Aorta (tissue), 5 donors: ENCODE measurements at regions not wholly inside any gene's neighbourhood (a gene's known extent, or its start where the extent isn't known, plus 50 kb on each side); places are given as distances from the start of the nearest gene placed in this dataset.

Source experiments
- ATAC-seq: fragments of 200-7000 bp; cut with Tn5 transposase; one replicate; pipeline ENCODE4 v1.9.1; 2022; ENCODE audit warnings: moderate library complexity; ENCODE audit not compliant: low FRiP score
- DNase-seq, 2 donors: peaks; one replicate each; pipeline ENCODE4 v3.0.0-alpha.2; 2020
- H3K27ac ChIP-seq, 2 donors: one replicate each; pipeline ENCODE4 v1.5.1; 2013; ENCODE audit warnings: low read length in 2 of 2, mild to moderate bottlenecking in 2 of 2, moderate library complexity in 2 of 2, control low read depth in 1 of 2, inconsistent platforms in 1 of 2, low read depth in 1 of 2
- H3K27me3 ChIP-seq, 2 donors: one replicate each; pipeline ENCODE4 v1.6.1; 2013; ENCODE audit warnings: control low read depth in 1 of 2, low read length in 1 of 2, mild to moderate bottlenecking in 1 of 2, moderate library complexity in 1 of 2; ENCODE audit not compliant: insufficient read depth in 2 of 2, control insufficient read depth in 1 of 2
- H3K36me3 ChIP-seq, 2 donors: one replicate each; pipeline ENCODE4 v1.6.1; 2013; ENCODE audit warnings: control low read depth in 1 of 2, low read length in 1 of 2, mild to moderate bottlenecking in 1 of 2; ENCODE audit not compliant: insufficient read depth in 2 of 2, control insufficient read depth in 1 of 2
- H3K4me1 ChIP-seq, 2 donors: one replicate each; pipeline ENCODE4 v1.6.1; 2013; ENCODE audit warnings: low read length in 2 of 2, control low read depth in 1 of 2, mild to moderate bottlenecking in 1 of 2, moderate library complexity in 1 of 2; ENCODE audit not compliant: insufficient read depth in 2 of 2, control insufficient read depth in 1 of 2
- H3K4me3 ChIP-seq, 2 donors: one replicate each; pipeline ENCODE4 v1.5.1; 2013; ENCODE audit warnings: low read length in 2 of 2, control low read depth in 1 of 2, mild to moderate bottlenecking in 1 of 2
- H3K9me3 ChIP-seq: one replicate; pipeline ENCODE4 v1.6.1; 2013; ENCODE audit warnings: mild to moderate bottlenecking, low read length; ENCODE audit not compliant: control insufficient read depth
- WGBS, 2 donors: extraction: QIAGEN DNeasy Blood & Tissue Kit; methylation state at CpG; one replicate each; pipeline ENCODE4 v1.1.7; 2013; 5-methylcytosine and 5-hydroxymethylcytosine counted together
- intact Hi-C, 2 donors: fragments of 100-400 bp; cut with DNase I; formaldehyde crosslinking; loops; one replicate each; pipeline versions ENCODE4 v1.14.2 to v1.15.0; 2022
- donor health status: healthy with polysubstance abuse.
- donor health status: Bipolar disorder and iron deficiency.
- donor health status: DM: no; HTN: no; CAD: no.
- donor health status: DM: no; HTN: no; CAD: no.
- donor health status: DM: yes; HTN: yes; CAD: no.

DNA sequence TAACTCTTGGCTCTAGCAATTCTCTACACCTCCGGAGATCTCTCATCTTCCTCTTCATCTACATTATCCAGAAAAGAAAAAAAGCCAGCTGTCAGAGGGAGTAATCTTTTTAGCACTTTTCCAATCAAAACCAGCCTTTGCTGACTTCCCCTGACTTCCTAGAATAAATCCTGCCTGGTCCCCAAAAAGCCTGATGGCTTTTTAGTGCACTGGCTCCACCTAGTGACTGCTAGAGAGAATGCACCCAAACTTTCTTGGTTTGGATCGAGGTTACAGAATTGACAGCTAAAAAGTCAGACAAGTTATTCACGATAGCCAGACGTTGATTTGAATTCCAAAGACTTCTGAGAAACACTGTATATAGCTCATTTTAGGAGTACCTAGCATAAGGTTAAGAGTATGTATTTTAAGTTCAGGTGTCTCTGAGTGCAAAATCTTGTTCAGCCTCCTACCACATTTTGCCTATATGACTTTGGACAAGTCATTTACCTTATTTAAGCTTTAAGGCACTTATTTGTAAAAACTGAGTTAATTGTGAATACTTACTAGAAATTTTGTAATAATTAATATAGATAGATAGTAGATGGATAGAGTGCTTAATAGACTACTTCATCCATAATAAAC, 185.7 kb upstream of the GRIN2B start:
- Histone ChIP-seq H3K27me3 (no peaks in the 10 kb centered on the region), H3K4me3 (no peak overlapping the region), H3K4me1 (no peaks in the 10 kb centered on the region), H3K9me3 (no peaks in the 10 kb centered on the region), H3K36me3 (no peaks in the 10 kb centered on the region), H3K27ac (no peak overlapping the region)
- 1 to 2% methylated on average over 4 of the region's 4 CpGs for WGBS, 2 donors
- DNase-seq (no peak), ATAC-seq (no peak)
- intact Hi-C loops: loop anchor here (5.0 to 10.0 kb wide), 2 partner anchors 300 to 302 kb away; no protein-coding TSS in a partner anchor

- WGBS, 2 donors: 63 to 64% methylated on average over 3 of the region's 3 CpGs
- DNase-seq (no peak), ATAC-seq (no peak)
- no peaks in the 10 kb centered on the region for H3K36me3 ChIP-seq
- no peaks in the 10 kb centered on the region for H3K27me3 ChIP-seq
- no peak overlapping the region for H3K4me3 ChIP-seq
- no peaks in the 10 kb centered on the region for H3K9me3 ChIP-seq
- intact Hi-C loops: loop anchor here (5.0 to 10.0 kb wide), 2 partner anchors 302 to 304 kb away; no protein-coding TSS in a partner anchor
- no peaks in the 10 kb centered on the region for H3K4me1 ChIP-seq
- H3K27ac ChIP-seq: no peak overlapping the region
Observed at GRCh38 chr12:14169281-14169680, 187.9 kb upstream of the GRIN2B start.

- H3K27ac ChIP-seq: no peak overlapping the region
- no peaks in the 10 kb centered on the region for H3K36me3 ChIP-seq
- no peaks in the 10 kb centered on the region for H3K4me1 ChIP-seq
- DNase-seq: no peak
- intact Hi-C loops: no loop called here
- ATAC-seq: no peak
- H3K4me3 ChIP-seq: no peak overlapping the region
- no peaks in the 10 kb centered on the region for H3K9me3 ChIP-seq
- no peaks in the 10 kb centered on the region for H3K27me3 ChIP-seq
- WGBS, 2 donors: 82 to 87% methylated on average over 2 to 3 of the region's 3 CpGs
Observed at GRCh38 chr12:14171106-14171505, 189.7 kb upstream of the GRIN2B start.

DNA sequence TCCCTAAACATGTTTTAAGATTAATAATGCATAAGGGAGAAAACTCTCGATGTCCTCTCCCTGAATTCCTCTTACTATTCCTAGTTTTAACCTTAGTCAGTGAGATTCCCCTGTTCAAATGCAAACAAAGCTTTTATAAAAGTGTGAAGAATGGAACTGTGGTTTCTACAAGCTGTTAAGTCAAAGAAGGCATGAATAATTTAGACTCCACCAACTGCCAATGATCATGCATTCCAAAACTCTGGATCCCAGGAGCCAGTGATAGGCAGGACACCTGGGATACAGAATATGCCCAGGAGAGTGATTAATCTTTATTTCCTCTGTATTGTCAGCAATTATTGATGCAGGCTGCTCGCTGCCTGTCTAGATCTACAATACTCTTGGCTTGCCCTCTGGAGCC, 190.3 kb upstream of the ATF7IP start:
- DNase-seq: no peak
- no peaks in the 10 kb centered on the region for H3K9me3 ChIP-seq
- no peak for ATAC-seq
- H3K4me1 ChIP-seq: no peaks in the 10 kb centered on the region
- intact Hi-C loops: no loop called here
- no peaks in the 10 kb centered on the region for H3K27me3 ChIP-seq
- no peaks in the 10 kb centered on the region for H3K36me3 ChIP-seq
- H3K4me3 ChIP-seq: no peak overlapping the region
- 63 to 64% methylated on average over 2 of the region's 2 CpGs for WGBS, 2 donors
- no peak overlapping the region for H3K27ac ChIP-seq

DNA sequence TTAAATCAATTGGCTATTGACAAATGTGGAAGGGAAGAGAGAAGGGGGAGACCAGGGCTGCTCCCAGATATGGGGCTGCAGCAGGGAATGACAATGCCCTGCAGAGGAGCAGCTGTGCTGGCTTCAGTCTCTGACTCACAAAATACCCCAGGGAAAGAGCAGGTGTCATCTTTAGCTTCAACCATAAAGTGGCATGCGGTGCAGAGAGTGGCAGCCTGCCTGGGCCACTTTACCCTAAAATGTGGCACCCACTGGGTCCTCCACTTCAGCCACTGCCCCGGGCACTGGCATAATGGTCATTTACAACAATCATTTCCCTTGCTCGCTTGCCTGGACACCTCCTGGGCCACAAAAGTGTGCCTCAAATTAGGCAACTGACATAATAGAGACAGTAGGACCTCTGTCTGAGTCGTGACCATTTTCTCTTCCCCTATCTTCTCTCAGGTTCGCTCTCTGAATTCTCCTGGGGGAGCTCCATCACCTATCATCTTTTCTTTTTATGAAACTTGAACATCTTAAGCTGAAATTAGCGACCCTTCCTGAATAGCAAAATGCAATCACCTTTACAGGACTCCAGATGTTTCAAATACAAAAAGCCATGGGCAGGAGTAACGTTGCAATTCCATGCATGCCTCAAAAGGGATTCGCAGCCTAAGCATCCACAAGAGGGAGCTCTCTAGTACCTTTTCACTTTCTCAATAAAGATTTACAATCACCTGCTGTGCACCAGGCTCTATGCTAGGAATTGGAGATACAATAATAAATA, 179.9 kb upstream of the ATF7IP start:
- Histone ChIP-seq H3K36me3 (no peaks in the 10 kb centered on the region), H3K9me3 (no peaks in the 10 kb centered on the region), H3K4me1 (no peaks in the 10 kb centered on the region), H3K27me3 (no peaks in the 10 kb centered on the region), H3K27ac (no peak overlapping the region), H3K4me3 (no peak overlapping the region)
- ATAC-seq: no peak
- no peak for DNase-seq
- intact Hi-C loops: no loop called here
- 45% methylated on average over 8 of the region's 8 CpGs for WGBS, 2 donors

- ATAC-seq (no peak), DNase-seq (no peak)
- intact Hi-C loops: no loop called here
- no peak overlapping the region for H3K27ac ChIP-seq
- H3K9me3 ChIP-seq: no peaks in the 10 kb centered on the region
- H3K27me3 ChIP-seq: no peaks in the 10 kb centered on the region
- no peaks in the 10 kb centered on the region for H3K36me3 ChIP-seq
- H3K4me1 ChIP-seq: no peaks in the 10 kb centered on the region
- H3K4me3 ChIP-seq: no peak overlapping the region
- WGBS, 2 donors: 17 to 21% methylated on average over 2 of the region's 2 CpGs
Observed at GRCh38 chr12:14186193-14186502, 179.3 kb upstream of the ATF7IP start.

- ATAC-seq: no peak
- Histone ChIP-seq H3K4me3 (no peak overlapping the region), H3K27ac (no peak overlapping the region), H3K9me3 (no peaks in the 10 kb centered on the region), H3K36me3 (no peaks in the 10 kb centered on the region), H3K4me1 (no peaks in the 10 kb centered on the region), H3K27me3 (no peaks in the 10 kb centered on the region)
- DNase-seq: no peak
- WGBS, 2 donors: 83 to 84% methylated on average over 5 of the region's 5 CpGs
- intact Hi-C loops: no loop called here
Observed at GRCh38 chr12:14187002-14187401, 178.5 kb upstream of the ATF7IP start.

DNA sequence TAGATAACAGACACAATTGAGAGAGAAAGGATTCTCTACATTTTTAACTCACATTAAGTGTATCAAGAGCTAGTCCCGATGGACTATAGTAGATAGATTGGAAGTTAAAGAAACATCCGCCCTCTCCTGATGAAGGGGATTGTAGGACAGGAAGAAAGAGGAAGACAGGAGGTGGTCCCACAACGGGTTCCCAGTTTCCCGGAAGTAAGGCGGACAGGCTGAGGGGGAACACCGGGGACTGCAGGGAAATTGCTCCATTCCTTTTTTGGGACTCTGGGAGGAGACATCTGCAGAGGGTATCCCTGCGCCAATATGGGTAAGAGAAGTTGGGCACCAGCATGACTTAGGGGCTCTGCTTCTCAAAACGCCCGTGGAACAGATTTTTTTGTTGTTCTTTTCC, 177.5 kb upstream of the ATF7IP start:
- H3K36me3 ChIP-seq: no peaks in the 10 kb centered on the region
- no peak for DNase-seq
- H3K4me3 ChIP-seq: no peak overlapping the region
- no peaks in the 10 kb centered on the region for H3K4me1 ChIP-seq
- WGBS, 2 donors: 85 to 91% methylated on average over 9 of the region's 9 CpGs
- ATAC-seq: no peak
- no peak overlapping the region for H3K27ac ChIP-seq
- no peaks in the 10 kb centered on the region for H3K27me3 ChIP-seq
- intact Hi-C loops: no loop called here
- no peaks in the 10 kb centered on the region for H3K9me3 ChIP-seq

- Histone ChIP-seq H3K4me3 (no peak overlapping the region), H3K27me3 (no peaks in the 10 kb centered on the region), H3K9me3 (no peaks in the 10 kb centered on the region), H3K36me3 (no peaks in the 10 kb centered on the region), H3K4me1 (no peaks in the 10 kb centered on the region), H3K27ac (no peak overlapping the region)
- WGBS, 2 donors: 3 to 6% methylated on average over 2 of the region's 2 CpGs
- DNase-seq: no peak
- no peak for ATAC-seq
- intact Hi-C loops: no loop called here
Observed at GRCh38 chr12:14188744-14189143, 176.7 kb upstream of the ATF7IP start.
